ENCODE measurements at regions not wholly inside any gene's neighbourhood (a gene's known extent, or its start where the extent isn't known, plus 50 kb on each side); places are given as distances from the start of the nearest gene placed in this dataset.
"Not testable (repeated sequence)": the region's sequence is repeated elsewhere in the genome, so short reads cannot be mapped to it uniquely, and the experiment has no call there.

DNA sequence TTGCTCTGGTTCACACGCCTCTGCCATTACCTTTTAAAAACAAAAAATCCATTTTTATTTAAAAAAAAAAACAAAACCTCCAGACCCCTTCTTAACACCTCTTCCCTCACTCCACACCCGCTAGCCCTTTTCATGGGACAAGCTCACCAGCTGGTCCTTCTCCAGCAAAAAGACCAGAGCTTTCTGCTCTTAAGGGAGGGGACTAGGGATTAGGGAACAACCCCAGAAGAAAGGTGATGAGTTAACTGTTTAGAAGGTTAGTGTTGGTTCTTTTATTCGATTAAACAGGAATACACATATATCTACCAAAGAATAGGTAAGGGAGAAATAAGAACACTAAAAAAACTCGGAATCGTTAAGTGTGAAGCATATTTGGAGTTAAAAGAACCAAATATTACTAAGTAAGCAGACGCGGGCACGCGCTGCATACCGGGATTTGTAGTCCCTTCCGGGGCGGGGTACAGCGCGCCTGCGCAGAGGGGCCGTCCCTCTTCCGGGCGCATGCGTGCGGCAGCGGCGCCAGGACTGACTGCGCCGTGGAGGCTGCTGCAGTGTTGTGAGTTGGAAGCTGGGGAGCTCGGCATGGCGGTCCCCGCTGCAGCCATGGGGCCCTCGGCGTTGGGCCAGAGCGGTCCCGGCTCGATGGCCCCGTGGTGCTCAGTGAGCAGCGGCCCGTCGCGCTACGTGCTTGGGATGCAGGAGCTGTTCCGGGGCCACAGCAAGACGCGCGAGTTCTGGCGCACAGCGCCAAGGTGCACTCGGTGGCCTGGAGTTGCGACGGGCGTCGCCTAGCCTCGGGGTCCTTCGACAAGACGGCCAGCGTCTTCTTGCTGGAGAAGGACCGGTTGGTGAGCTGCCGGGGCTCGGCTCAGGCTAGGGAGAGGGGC lies 92.6 kb upstream of the FAM153A start:
- peak; percentile 57 for FAIRE-seq
- DNase-seq (ENCODE audit: insufficient read length, low spot score) = not testable (repeated sequence)

DNA sequence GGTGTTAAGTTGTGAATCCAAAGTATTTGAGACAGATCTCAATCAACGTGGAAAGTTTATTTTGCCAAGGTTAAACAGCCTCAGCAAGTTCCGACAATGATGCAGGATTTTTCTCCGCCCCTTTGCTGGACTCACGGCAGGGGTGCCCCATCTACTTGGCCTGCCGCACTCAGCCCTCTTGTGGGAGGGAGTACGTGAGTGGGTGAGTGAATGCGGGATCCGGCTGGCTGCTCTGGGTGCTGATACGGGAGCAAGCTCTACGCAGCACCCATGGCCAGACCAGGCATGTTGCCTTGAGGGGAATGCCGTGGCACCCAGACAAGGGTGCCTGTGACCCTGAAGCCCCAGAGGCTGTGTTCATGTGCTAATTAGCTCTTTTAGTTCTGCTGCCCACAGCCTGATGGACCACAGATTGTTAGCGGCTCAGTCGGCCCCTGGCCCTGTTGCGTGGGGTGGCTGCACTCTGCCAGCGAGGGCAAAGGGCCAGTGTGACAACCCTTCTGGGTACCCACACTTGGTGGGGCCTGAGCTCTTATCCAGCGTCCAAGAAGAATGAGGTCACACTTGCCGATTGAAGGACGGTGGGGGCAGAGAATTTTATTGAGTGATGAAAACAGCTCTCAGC lies 81.2 kb upstream of the FAM153A start:
- FAIRE-seq = not testable (repeated sequence)

GRCh38 chr5:177857642-177858200 lies 75.0 kb upstream of the FAM153A start:
- FAIRE-seq; DNase-seq (ENCODE audit: insufficient read length, low spot score): not testable (repeated sequence)

More for the DNA sequence above, 81.2 kb upstream of the FAM153A start:
- DNase-seq (ENCODE audit: insufficient read length, low spot score) = not testable (repeated sequence)

GRCh38 chr5:177856474-177856873 lies 73.8 kb upstream of the FAM153A start:
- FAIRE-seq; DNase-seq (ENCODE audit: insufficient read length, low spot score): not testable (repeated sequence)

DNA sequence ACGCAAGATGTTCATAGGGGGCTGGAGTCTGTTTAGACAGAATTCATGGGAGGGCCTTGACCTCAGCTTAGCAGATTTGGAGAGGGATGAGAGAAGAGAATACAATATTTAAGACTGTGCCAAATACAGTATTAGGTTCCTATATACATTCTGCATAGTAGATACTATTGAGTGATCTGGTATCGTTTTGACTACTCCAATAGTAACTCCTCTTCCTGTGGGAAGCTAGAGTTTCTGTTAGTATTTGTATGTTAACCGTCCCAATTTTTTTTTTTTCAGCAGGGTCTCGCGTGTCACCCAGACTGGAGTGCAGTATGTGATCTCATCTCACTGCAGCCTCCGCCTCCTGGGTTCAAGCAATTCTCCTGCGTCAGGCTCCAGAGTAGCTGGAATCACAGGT lies 65.2 kb upstream of the FAM153A start:
- DNase-seq (ENCODE audit: insufficient read length, low spot score); FAIRE-seq: not testable (repeated sequence)

DNA sequence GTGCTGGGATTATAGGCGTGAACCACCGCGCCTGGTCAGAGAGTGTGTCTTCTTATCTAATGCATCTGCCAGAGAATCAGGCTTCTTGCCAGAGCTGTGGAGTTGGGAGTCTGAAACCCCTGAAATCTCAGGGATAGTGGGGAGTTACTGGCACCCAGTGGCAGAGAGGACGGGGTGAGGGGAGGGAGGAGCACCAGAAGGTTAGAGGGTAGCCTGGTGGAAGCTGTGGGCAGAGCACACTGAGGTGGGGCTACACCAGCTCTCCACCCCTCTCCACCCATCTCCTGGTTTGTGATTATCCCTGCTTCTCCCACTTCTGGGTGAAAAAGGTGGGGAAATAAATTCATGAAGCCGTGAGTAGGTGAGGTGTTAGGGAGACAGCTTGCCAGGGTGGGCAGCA lies 63.9 kb upstream of the FAM153A start:
- not testable (repeated sequence) for DNase-seq (ENCODE audit: insufficient read length, low spot score); FAIRE-seq

- DNase-seq (ENCODE audit: insufficient read length, low spot score); FAIRE-seq: not testable (repeated sequence)
These were observed 63.2 kb upstream of the FAM153A start for GRCh38 chr5:177845906-177846305.

- not testable (repeated sequence) for DNase-seq (ENCODE audit: insufficient read length, low spot score); FAIRE-seq
These were observed 53.5 kb upstream of the FAM153A start for GRCh38 chr5:177836191-177836590.

Measured in H54 (cell line).